GM21723 (cell line): ENCODE measurements at regions not wholly inside any gene's neighbourhood (a gene's known extent, or its start where the extent isn't known, plus 50 kb on each side); places are given as distances from the start of the nearest gene placed in this dataset.

ENCODE experiments used
- ATAC-seq: cut with Tn5 transposase; IDR thresholded peaks from one replicate; pipeline ENCODE4 v1.9.1; 2021; ENCODE audit warnings: mild to moderate bottlenecking, moderate library complexity; ENCODE audit not compliant: unreplicated experiment

DNA sequence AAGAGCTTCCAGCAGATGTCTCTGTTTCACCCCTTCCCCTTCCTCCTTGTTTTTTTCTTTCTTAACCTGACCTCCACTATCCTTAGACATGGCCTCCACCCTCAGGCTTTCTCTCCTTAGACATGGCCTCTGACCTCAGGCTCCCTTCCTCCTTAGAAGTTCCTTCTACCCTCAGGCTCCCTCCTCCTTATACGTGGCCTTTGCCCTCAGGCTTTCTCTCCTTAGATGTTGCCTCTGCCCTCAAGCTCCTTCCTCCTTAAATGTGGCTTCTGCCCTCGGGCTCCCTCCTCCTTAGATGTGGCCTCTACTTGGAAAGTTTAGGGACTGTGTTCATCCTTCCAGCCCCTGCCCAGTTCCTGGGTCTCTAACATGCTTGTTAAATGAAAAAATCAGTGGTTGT is 180.4 kb upstream of the S1PR3 start:
- ATAC-seq = no peak

DNA sequence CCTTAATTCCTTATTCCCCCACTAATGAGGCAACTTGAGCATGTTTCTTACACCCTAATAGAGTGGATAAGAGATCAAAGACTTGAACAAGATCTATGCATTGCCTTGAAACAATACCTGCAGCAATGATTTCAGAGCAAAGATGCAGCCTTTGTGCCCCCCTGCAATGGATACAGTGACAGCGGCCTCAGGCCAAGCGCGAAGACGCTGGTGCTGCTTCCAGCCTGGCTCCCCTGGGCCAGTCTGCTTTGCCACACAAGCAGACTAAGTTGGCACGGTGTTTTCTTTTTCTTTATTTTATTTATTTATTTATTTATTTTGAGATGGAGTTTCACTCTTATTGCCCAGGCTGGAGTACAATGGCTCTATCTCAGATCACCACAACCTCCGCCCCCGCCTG is 179.8 kb upstream of the S1PR3 start:
- ATAC-seq = no peak

DNA sequence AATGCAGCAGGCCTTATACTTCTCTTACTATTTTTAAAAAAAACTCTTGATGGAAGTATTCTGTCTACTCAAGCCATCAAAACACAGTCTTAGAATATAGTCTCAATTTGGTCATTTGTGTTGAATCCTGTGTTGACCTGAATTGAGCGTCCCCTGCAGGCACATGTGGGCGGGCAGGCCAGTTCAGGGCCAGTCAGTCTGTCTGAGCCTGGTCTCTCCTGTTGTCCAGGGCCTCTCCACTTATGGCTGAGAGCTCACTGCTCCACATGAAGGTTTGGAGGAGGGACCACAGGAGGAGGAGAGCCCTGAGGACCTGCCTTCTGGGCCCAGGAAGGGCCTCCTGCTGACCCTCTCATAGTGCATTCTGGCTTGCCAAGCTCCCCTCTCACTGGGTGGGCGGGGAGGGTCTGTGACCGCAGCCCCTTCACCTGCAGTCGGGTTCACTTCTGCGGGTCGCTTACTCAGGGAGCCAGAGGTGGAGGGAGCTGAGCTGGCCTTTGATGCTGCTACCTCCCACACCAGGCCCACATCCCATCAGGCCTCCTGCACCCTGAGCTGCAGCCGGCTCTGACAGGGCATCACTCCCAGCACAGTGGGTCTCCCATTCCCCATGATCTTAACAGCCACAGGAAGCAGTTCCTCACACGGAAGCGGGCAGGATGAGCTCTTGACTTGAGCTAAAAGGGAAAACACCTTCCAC is 178.2 kb upstream of the S1PR3 start:
- no peak for ATAC-seq

GRCh38 chr9:88813638-88814209 is 177.5 kb upstream of the S1PR3 start:
- ATAC-seq = no peak

DNA sequence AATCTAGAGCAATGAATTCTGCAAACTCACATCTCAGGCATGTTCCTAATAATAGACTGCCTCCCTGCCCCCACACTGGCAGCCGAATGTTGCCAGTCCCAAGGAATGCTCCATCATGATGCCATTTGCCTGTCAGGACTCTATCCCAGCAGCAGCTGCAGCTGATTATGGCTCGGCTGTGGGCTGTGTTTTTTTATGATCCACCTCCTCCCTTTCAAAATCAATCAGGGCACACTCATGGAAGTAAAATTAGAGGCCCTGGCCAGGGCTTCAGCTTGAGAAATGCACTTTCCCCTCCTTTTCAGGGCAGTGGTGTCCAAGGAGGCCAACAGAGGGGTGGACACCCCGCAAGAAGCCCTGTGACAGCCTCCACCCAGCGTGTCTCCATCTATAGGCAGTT is 176.7 kb upstream of the S1PR3 start:
- ATAC-seq = no peak

DNA sequence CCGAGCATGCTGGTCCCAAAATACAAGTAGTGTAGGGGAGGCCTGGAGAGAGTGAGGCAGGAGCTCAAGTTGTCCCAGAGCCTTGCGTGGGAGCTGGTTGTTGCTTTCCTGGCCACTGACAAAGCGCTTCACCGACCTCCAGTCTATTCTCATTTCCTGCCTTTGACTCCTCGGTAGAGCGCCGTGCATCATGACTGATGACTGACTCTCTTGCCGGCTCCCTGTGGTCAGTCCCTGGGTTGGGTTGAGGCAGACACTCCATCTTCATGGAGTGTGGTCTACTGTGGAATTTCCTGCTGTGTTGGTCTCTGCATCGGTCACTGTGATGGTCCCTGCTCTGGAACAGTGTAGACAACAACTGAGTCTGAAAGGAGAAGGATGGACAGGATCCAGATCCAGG is 175.1 kb upstream of the S1PR3 start:
- ATAC-seq = no peak

- no peak for ATAC-seq
These were observed 174.7 kb upstream of the S1PR3 start for GRCh38 chr9:88816591-88816990.

GRCh38 chr9:88817628-88818027 is 173.6 kb upstream of the S1PR3 start:
- no peak for ATAC-seq

DNA sequence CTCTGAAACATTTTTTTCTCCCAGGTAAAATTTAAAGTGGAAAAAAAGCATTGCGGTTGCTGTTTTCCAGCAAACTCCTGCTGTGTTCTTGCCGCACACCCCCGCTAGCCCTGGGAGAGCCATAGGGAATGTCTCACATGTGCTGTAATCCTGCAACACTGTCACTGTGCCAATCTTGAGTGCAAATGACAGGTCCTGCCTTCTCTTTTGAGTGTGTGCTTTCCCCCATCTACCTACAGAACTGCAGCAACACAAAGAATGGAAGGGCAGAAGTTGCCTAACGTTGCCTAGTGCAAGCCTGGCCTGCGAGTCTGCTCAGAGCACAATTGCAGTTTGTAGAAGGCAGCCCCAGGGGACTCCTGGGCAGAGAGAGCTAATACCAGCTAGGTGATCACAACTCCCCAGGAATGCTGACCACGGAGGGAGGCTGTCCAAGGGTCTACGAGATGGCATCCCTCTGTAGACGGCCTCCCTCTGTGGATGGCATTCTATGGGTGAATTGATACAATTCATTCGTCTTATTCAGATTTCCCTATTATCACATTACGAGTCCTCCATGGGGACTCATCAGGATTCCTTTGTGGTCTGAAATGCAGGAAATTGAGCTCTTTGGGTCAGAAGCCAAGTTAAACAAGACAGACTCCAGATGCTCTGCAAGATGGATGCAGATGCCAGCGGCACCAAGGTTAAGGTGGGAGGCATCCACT is 172.6 kb upstream of the S1PR3 start:
- ATAC-seq = no peak

GRCh38 chr9:88819476-88819875 is 171.8 kb upstream of the S1PR3 start:
- no peak for ATAC-seq

- no peak for ATAC-seq
These were observed 171.2 kb upstream of the S1PR3 start for GRCh38 chr9:88820055-88820454.

GRCh38 chr9:88821033-88821745 is 170.1 kb upstream of the S1PR3 start:
- ATAC-seq = no peak

- no peak for ATAC-seq
These were observed 169.5 kb upstream of the S1PR3 start for GRCh38 chr9:88821746-88822106.

- no peak for ATAC-seq
These were observed 166.6 kb upstream of the S1PR3 start for GRCh38 chr9:88824711-88825110.

GRCh38 chr9:88826181-88826580 is 165.1 kb upstream of the S1PR3 start:
- no peak for ATAC-seq

GRCh38 chr9:88826771-88827181 is 164.5 kb upstream of the S1PR3 start:
- no peak for ATAC-seq

DNA sequence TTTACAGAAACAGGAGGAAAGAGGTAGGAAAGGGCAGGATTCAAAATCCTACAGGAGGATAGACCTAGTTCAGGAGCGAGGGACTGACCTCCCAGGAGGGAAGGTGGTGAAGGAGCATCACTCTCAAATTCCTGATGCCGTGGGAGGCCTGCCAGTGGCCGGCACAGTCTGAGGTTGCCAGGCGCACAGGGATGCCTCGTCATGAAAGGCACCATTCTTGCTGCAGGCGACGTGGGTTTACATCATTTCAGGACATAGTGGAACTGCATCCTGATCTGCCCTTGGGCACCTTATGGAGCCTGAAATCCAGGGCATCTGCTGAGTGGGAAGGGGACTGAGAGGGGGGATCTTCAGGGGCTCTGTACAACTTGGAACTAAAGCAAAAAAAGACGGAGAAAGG is 163.2 kb upstream of the S1PR3 start:
- no peak for ATAC-seq

DNA sequence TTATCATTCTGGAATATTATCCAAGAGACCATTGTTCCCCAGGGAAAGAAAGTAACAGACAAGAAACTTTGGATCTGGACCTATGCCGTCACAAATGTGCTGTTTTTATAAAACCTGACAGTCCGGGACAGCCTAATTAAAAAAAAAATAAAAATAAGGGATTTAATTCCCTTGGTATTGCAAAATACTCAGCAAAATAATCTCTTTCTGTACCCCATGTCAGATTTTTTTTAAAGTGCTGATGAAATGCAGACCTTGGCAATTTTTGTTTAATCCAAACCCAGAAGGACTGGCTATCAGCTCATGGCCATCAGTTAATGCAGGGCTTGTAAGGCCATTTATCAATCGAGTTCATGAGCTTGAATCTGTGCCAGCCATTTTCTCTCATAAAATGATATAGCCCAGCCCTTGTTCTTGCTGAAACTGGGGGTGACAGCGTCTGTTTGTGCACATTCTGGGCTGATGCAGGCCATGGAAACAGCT is 162.7 kb upstream of the S1PR3 start:
- no peak for ATAC-seq

DNA sequence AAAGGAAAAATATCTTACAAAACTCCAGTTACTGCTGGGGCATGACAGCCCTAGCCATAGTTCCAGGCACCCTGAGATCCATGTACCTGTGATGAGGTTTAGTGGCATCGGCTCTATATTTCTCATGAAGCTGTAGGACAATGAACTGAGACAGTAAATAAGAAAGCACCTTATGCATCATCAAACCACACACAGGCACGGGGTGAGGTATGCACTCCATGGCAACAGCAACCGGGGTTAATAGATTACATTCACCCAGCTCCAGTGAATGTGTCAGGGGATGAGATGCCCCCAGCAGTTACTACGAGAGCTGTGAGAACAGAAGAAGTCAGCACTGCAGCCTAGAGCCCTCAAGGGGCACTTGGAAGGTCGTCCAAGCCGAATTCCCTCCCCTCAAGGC is 162.0 kb upstream of the S1PR3 start:
- no peak for ATAC-seq

DNA sequence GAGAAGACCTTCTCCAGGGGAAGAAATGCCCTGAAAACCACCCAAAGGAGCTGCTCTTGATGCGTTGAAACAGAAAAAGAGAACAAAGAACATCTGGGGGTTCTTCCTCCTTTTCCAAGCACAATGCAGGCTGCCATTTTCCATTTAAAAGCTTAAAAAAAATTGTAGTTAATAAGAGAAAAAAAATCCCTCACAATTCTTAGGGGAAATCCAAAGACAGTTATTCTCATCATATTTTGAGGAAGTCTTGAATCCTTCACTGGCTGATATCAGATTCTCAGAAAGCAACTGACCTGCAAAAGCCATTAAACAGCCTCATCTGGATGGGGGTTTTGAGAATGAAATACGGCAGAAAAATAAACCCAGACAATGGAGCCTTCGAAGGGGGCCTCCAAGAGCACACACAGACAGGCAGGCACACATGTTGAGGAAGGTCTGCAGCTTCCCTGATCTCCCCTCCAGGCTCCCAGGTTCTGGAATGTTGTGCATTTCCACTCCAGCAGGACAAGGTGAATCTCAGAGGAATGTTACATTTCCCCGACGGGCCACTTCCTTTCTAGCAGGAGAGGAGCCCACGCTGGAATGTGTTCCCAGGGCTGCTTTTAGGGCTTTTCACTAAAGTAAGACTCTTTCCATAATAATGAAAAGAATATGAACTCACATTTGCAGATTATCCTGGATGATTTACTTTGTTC is 159.4 kb upstream of the S1PR3 start:
- no peak for ATAC-seq

DNA sequence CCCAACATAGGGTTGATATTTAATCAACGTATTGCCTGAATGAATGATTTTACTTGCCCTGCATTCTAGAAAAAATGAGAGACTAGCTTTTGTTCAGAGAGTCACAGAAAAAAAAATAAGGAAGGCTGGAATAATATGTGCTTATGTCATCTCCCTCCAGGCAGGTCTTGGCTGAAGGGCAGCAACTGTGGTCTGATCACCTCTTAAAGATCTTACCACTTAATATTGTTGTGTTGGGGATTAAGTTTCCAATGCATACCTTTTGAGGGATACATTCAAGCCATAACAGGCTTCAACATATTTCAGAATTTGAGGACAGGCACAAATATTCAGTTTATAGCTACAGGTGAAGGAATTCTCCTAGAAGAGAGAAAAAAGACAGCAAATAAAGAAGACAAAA is 157.3 kb upstream of the S1PR3 start:
- ATAC-seq = no peak
